NCI-H1417 treated with DMSO at 0.1 percent for 48 hours (cell line): ENCODE measurements at regions not wholly inside any gene's neighbourhood (a gene's known extent, or its start where the extent isn't known, plus 50 kb on each side); places are given as distances from the start of the nearest gene placed in this dataset.

Experiments used
- DNase-seq: peaks from one replicate; lab custom pipeline; 2025; lab: John Stamatoyannopoulos, UW

DNA sequence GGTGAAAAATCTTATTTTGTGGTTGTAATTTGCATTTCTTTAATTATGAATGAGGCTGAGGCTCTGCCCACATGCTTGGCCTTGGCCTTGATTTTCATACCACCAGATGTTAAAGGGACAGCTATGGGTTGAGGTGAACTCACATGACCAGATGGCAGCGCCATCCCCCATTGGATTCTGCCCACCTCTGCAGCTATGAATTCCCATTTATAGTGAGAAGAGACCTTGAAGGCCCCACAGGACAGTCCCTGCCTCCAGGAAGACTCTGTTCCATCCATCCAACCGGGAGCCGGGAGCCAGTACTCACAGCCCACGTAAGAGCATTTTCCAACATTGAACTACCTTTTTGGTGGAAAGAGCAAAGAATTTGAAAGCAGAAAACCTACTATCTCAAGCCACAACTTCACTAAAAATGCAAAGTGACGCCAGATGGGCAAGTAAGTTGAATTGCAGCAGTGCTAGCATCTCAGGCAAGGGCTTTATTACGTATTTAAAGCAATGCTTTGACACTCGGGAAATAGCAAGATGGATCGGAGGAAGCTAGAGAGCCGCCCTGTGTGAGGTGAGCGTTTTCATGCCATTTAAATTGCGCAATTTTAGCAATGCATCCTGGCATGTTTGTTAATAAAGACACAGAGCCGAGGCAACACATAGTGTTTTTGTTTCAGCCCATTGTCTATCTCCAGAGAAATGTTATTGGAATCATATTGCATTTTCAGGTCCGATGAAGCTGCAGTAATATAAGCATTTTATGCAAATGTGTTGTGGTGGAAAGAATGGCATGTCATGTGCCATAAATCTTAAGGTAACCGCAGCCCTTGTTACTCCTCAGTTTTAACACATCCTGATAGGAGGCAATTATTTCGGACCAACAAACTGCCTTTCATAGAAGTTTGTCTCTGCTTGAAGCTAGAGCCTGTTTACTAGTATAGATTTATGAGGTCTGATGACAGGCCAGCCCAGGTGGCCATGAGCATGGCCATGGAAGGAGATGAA, 273.4 kb upstream of the TNRC6C start:
- no peak for DNase-seq

DNA sequence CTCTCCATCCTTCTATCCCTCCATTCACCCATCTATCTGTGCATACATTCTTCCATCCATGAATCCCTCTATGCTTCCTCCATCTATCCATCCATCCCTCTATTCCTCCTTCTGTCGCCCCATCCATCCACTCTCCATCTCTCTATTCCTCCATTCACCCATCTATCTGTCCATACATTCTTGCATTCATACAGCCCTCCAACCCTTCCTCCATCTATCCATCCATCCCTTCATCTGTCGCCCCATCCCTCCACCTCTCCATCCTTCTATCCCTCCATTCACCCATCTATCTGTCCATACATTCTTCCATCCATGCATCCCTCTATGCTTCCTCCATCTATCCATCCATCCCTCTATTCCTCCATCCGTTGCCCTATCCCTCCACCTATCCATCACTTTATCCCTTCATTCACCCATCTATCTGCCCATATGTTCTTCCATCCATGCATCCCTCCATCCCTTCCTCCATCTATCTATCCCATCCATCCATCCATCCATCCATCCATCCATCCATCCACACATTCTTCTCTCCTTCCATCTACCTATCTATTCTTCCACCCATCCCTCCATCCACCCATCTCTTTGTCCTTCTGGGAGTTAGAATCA, 272.5 kb upstream of the TNRC6C start:
- DNase-seq, result no peak

DNA sequence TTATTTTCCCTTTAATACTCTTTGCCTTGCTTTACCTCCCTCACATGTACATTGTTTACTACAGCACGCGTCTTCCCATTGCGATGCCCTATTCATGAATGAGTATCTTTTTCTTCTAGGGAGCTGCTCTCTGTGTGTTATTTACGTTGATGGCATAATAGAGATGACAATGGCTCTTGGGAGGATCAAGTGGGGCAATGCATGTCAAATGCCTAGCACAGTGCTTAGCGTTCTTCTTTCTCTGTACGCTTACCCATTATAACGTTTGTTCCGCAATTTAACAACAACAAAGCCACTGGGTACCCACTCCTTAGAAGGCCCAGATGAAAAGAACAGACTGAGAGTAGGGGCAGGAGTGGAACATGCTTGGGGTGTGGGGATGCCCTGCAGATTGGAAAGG, 271.6 kb upstream of the TNRC6C start:
- DNase-seq, result no peak

DNA sequence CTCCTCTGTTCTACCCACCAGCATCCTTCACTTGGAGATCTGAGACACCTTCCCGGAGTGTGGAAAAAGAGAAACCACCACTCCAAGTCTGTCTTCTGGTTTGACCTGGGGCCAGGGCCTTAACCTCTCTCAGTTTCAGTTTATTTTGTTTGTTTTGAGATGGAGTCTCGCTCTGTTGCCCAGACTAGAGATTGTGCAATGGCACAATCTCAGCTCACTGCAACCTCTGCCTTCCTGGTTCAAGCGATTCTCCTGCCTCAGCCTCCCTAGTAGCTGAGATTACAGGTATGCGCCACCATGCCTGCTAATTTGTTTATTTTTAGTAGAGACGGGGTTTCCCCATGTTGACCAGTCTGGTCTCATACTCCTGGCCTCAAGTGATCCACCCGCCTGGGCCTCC, 271.1 kb upstream of the TNRC6C start:
- DNase-seq, result no peak

DNA sequence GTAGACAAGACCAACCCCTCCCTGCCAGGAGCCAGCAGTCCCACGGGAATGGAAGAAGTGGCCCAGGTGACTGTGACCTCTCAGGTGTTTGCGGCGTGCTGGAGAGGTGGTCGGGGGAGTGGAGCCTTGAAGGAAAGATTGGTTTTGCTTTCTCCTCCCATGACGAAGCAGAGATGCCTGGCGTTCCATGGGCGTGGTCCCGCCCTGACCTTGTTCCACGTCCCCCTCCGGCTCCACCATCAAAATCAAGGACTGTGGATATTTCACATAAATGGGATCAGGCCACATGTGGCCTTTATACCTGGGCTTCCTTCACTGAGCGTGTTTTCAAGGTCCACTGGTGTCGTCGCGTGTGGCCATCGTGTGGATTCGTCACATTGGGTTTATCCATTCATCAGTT, 270.6 kb upstream of the TNRC6C start:
- DNase-seq, result no peak

DNA sequence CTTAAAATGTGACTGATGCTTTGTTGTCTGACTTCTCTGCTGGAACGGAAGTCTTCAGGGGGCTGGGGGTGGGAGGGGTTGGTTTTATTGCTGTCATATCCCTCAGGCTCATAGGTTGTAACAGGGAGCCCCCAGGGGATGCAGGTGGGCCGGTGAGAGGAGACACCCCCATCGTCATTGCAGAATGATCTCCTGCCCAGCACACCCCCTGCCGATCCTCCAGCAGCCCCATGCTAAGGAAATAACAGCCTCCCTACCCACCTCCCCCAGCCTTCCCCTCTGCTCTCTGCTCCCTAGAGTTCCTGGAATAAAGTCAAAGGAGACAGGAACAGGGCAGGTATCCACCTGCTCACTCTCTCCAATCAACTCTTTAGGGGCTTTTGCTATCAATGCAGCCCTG, 270.1 kb upstream of the TNRC6C start:
- DNase-seq, result no peak

DNA sequence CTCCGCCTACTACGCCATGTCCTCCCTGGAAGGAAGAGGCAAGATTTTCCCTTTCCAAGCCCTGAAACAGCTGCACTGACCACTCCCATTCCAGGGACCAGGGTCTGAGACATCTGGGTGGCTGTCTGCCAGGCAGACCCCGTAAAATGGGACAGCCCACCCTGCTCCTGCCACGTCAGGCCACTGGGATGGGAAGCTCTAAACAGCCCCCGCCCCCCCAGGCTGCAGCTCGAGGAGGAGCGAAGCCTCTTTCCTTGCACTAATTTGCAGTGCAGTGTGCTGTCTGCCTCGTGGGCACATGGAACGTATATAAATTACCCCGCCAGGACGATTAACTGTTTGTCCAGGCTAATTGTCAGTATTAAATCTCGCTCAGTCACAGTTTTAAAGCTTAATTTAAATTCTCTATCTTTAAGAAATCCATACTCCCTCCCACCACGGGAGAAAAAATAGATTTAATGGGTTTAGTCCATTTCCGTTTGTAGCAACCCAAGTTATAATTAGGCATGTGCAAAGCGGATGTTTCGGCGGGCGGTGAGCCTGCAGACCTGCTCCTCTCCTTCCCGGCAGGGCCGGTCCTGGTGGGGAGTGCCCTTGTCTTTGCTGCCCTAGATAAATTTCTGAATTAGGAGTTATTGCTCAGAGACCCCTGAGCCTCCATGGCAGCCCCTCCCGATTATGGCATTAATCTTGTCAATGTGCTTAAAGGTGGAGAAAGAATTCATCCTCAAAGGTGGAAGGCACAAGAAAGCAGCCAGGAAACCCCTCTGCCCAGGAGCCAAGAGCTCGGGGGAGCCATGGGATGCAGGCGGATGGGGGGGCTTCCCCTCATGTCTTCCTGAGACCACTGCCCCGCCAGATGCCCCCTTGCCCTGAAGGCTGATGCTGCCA, 268.0 kb upstream of the TNRC6C start:
- no peak for DNase-seq

DNA sequence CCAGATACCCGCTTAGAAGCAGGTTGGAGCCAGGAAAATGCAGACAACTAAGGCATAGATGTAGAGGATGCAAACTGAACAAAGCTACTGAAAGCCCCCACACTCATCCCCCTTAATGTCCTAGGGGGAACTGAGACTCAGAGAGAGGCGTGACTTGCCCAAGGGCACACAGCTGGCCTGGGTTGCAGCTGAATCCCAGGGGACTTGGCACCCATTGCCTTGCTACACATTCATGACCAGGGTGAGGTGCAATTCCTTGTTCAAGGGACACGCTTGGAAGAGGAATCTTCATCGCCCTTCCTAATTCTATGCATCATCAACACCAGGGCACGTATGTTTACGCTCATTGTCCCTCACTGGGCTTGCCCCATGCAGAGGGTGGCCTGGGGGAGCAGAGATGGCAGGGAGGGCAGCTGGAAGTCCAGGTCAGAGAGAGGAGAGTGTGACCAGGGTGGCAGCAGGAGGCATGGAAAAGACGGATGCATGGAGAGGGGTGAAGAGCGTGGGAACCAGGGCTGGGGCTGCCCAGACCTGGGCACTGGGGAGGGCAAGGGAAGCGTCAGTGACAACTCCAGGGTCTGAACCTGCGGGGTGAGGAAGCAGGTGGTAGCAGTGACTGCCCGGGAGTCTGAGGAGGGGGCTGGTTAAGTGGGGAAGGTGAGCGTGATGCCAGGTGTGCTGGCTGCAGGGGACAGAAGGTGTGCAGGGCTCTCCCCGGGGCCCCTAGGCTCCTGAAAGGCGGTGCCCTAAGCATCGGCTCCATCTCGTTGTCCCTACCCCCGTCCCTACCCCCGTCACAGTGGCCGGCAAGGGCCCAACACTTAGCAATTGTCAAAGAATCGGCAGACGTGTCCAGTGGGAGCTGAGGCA, 267.1 kb upstream of the TNRC6C start:
- DNase-seq, result no peak

DNA sequence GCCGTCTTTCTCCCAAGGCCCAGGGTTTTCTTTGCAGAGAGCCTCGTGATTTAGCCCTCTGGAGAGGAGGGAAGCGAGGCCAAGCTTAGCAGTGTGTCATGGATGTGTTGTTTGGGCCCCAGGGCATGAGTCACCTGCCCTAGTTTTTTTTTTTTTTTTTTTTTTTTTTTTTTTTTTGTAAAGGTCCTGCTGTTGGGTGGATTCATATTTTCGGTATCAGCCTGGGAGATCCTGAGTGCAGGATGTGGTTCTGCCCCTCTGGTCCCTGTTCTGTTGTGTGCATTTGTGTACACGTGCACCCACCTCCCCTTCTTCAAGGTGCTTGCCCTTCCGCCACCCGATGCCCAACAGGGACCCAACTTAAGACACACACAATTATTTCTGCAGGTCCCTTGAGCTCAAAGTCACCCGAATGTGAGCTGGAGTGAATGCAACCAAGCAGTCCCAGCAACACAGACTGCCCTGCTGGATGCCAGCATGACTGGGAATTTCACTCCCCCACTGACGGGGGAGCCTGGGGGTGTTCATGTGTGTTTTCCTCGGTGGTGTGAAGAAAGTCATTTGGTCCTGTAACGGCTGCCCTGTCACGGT, 265.8 kb upstream of the TNRC6C start:
- DNase-seq, result no peak

DNA sequence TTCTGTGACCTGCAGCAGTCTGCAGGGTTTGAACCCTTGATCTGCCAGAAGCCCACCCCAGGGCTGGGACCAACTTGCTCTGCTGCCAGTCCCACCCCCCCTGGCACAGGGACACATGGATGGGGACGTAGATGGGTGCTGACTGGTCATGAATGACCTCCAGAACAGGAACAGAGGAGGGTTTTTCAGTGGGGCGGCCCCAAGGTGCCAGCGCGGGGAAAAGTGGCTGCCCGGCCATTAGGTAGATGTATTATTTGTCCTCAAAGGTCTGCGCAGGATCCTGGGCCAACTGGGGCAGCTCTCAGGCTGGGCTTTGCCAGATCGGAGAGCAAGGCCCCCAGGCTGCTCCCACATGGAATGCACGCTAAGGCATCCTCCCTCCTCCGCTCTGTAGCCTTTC, 265.2 kb upstream of the TNRC6C start:
- DNase-seq, result no peak

DNA sequence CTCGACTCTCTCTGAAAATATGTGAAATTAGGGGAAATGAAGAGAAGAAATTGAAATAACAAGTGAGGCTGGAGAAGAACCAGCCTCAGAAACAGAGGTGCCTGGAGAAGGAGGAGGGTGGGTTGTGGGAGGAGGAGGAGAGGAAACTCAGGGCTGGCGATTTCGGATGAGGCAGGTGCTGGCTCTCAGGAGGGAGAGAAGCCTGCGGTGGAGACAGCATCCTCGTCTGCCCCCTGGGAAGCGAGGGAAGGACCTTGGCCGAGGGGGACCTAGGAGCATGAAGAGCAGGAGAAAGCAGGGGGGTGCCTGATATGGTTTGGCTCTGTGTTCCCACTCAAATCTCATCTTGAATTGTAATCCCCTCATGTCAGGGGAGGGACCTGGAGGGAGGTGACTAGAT, 264.7 kb upstream of the TNRC6C start:
- no peak for DNase-seq

DNA sequence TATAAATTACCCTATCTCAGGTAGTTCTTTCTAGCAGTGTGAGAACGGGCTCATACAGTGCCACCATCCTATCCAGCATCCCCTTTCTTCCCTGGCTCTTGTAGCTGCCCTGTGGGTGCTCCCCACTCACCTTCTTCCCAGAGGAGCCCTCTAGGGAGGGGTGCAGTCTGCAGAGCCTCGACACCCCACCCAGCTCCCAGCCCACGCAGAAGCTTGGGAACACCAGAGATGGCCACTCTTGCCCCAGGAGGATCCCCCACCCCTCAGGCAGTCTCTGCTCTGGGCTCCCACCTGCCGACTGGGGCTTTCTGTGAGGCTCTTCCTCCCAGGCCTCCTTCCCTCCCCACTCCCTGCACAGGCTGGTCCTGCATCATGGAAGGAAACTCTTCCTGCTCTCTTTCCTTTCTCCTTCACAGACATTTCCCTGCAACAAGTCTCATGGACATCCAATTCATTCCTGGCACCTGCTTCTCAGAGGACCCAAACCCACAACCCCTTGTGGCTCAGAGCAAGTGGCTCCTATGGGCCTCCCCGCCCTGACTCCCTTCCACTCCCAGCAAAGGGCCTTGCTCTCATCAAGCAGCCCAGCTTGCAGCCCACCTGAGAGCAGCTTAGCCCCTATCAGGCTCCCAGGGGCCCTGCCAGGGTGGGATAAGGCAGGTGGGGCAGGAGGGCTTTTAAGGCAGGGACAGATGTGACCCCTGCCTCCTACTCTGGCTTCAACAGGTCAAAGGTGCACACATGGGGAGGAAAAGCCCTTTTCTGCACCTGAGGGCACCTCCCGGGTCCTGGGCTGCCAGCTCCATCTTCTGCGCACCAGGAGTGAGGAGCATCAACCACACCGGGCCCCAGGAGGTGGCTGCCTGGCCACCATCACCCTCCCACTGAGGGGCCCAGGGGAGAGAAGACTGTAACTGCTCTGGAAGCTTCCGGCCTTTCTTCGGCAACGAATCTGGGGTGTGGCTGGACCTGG, 263.8 kb upstream of the TNRC6C start:
- DNase-seq, result no peak

DNA sequence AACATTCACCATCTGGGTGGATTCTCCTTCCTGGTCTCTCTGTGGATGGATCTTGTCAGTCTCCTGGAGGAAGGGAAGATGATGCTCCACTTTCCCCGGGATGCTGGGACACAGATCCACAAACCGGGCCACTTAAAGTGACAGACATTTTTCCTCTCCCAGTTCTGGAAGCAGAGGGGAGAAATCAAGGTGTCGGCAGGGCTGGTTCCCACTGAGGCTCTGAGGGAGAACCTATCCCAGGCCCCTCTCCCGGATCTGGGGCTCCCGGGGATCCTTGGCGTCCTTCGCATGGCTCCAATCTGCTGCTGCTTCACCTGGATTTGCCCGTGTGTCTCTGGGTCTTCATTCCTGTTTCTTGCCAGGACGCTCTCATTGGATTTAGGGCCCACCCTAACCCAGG, 263.1 kb upstream of the TNRC6C start:
- no peak for DNase-seq

DNA sequence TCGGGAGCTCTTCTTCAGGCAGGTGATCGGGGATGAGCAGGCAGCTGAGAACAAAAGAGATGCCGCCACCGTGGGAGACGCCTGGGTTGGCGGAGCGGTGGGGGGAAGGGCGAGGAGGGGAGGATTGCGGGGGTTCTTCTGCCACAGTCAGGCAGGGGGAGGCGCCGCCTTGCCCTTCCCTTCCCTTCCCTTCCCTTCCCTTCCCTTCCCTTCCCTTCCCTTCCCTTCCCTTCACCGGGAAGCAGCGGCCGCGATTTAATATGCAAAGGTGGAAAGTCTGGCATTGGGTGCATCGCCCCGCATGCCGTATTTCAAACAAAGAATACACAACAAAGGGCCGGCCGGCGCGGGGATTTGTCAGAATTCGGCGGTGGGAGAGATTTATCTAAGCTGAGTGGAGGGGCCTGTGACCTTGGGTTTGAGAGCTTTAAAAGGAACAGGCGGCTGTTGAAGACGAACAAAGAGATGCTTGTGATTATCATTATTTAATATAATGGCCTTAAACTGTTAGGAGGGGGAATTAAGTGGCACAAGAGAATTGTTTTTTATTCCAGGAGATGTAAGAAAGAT, 262.3 kb upstream of the TNRC6C start:
- DNase-seq, result no peak

DNA sequence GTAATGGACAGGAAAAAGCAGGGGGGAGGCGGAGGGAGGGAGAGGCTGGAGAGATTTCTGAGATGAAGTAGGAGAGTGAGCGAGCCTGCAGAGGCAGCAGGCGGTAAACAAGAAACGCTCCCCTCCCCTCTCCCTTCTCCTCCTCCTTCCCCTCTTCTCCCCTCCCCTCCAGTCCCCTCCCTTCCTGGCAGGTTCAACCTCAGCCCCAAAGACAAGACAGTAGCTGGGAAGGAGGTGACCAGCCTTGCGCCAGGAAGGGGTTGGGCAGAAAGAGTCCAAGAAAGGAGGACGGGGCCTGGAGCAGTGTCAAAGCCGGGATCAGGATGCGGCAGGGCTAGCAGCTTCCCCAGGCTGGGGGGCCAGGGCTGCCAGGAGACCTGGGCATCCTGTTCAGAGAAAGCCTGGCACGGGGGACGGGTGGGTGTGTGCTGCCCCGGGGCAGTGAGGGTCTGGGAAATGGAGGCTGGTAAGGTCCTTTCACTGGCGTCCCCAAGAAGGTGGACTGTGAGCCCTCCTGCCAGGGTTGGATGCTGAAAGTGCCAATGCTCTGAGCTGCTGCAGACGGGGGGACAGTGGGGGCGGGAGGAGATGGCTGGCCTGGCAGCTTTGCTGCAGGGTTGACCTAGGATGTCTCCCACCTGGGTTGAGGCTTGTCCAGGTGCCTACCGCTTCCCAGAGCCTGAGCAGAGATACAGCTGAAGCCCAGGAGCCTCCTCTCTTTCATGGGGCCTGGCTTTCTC, 261.6 kb upstream of the TNRC6C start:
- no peak for DNase-seq

DNA sequence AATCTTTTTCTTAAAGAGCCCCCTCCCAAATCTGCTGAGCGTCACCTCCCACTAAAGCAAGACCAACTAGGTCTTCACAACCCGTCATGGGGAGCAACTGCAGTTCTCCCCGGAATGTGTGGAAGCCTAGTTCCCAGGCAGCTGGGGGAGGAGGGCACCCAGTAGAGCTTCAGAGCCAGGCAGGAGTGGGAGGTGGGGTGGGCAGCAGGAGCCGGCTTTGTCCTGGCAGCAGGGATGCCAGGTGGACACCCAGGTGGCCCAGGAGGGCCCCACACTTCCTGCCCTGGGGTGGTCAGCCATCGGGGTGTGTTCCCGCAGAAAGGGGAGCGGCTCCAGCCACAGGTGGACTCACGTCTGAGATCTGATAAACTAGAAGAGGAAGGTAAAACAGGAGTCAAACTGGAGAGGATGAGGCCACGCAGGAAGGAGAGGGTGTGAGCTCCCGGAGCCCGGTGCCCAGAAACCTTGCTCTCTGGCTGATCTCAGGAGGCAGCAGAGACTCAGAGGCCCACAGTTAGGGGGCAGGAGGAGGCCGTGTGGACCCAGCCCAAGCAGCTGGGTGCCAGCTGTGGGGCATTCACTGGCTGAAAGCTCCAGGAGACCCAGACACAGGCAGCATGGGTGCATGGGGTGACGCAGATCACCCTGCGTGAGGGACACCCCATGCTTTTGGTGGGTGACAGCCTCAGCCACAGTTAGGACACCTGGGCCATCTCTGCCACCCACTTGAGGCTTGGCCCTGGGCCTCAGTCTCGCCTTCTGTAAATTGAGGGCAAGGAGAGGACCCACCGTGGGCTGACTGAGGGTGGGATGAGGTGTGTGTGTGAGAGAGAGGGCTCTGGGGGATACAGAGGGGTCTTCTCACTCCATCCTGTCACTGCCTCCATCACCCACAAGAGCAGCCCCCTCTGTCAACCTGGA, 260.8 kb upstream of the TNRC6C start:
- no peak for DNase-seq

DNA sequence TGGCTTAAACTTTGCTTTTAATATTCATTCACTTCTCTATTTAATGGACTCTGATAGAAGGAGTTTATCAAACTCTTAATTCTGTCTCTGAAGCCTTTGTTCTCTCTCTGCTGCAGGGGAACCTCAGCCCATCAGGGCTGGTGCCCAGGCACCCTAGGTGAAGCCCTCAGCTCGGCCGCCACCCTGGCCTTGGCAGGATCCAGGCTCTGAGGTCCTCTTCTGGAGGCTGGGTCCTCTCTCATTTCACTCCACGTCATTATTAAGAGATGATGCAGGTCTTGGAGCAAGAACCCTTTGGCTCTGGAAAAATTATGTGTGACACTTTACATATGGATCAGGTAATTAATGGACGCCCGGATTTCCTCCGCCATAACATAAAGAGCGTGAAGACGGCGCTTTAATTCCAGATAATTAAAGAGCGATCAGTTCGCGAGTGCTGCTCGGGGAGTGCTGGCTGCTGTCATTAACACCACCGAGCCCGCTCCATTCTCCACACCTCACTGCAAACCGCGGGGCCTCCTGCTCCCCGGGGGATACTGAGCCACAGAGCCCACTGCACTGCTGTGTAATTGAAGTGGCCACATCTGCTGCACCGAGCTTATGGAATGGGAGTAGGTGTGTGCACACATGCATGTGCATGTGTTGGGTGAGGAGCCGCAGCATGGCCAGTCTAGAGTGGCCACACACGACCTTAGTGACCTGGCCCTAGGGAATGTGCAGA, 259.4 kb upstream of the TNRC6C start:
- no peak for DNase-seq
